GM19455 (cell line): ENCODE measurements at regions not wholly inside any gene's neighbourhood (a gene's known extent, or its start where the extent isn't known, plus 50 kb on each side); places are given as distances from the start of the nearest gene placed in this dataset.

Experiments
- ATAC-seq: cut with Tn5 transposase; IDR thresholded peaks from one replicate; pipeline ENCODE4 v1.9.1; 2021; ENCODE audit not compliant: unreplicated experiment

DNA sequence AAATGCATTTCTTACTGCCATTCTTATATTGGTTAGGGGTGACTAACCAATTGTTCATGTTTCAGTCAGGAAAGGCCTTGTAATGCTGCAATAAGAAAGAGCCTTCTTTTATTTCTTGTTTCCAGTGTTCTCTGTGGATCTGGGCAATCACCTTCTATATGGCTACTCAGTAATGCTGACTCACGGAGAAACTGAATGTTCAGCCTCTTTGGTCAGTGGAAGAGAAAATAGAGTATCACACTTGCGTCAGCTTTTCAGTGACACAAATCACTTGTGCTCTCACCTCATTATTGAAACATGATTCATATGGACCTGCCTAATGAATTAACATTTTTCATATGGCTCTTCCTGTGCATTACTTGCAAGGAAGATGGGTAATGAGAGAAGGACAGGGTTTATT lies 243.9 kb upstream of the POT1 start:
- ATAC-seq = no peak

GRCh38 chr7:125169088-125169487 lies 239.5 kb upstream of the POT1 start:
- ATAC-seq = no peak

DNA sequence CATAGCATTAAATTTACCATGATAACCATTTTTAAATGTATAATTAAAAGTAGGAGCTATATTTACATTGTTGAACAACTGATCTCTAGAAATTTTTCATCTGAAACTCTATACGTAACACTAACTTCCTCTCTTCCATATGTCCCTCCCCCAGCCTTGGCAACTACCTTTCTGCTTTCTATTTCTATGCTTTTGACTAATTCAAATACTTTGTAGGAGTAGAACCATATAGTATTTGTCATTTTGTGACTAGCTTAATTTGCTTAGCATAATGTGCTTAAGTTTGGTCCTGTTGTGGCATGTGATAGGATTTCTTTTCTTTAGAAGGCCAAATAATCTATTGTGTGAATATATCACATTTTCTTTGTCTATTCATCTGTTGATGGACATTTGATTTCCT lies 225.3 kb upstream of the POT1 start:
- no peak for ATAC-seq

- ATAC-seq = no peak
Observed at GRCh38 chr7:125149151-125149550, 219.5 kb upstream of the POT1 start.

GRCh38 chr7:125147047-125147446 lies 217.4 kb upstream of the POT1 start:
- no peak for ATAC-seq

GRCh38 chr7:125136755-125137532 lies 207.3 kb upstream of the POT1 start:
- no peak for ATAC-seq

DNA sequence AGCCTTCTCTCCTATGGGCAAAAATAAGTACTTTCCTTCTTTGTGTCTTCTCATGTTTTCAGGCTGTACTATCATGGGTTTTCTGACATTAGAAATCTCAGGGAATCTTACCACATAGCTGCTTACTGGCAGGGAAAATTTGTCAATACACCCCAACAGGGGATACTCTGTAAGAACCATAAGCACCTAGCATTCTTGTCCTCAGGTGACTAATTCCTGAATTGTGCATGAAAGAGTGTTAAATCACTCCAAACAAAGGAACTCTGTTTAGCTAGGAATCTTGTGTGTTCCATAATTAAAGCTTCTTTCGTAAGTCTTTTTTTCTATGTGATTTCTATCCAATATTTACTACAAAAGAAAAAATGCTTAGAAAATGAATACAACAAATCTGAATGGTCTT lies 206.7 kb upstream of the POT1 start:
- ATAC-seq = no peak

- no peak for ATAC-seq
Observed at GRCh38 chr7:125130173-125130572, 200.5 kb upstream of the POT1 start.

- ATAC-seq = no peak
Observed at GRCh38 chr7:125127304-125127703, 197.7 kb upstream of the POT1 start.

DNA sequence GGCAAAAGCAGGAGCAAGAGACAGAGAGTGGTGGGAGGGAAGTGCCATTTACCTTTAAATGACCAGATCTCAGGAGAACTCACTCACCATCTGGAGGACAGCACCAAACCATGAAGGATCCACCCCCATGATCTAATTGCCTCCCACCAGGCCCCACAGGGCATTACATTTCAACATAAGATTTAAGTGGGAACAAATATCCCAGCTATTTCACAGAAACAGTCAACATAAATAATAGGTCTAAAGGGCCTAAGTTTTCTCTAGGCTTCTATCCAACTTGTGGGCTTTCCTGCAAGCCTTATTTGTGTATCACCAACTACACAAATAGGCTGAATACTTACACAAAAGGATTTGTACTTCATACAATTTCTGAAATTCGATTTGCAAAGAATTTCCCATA lies 196.8 kb upstream of the POT1 start:
- ATAC-seq = no peak

- no peak for ATAC-seq
Observed at GRCh38 chr7:125125315-125125714, 195.7 kb upstream of the POT1 start.

GRCh38 chr7:125122173-125122572 lies 192.5 kb upstream of the POT1 start:
- ATAC-seq = no peak

DNA sequence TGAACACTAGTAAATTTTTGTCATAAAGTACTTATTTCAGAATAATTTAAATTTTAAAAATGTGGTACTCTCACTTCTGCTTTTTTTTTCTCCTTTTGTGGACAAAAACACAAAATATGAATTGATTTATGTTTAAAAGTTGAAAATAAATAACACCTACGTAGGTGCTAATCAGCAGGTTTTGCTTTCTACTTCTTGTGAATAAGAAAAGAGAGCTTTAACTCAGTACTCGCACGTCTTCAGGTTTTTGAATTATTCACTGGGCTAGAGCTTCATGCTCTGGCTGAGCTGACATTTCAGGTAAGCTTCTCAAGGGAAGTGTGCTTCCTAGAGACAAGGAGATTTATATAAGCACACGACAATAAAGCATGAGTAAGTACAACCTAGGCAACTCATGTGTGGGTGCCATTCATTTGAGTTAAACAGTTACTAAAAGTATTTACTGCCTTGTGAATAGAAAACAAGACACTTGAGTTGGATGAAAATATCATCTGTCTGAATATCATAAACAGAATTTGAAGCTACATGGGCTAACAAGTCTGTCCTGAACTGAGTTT lies 190.0 kb upstream of the POT1 start:
- ATAC-seq = no peak

- ATAC-seq = no peak
Observed at GRCh38 chr7:125118444-125118843, 188.8 kb upstream of the POT1 start.

DNA sequence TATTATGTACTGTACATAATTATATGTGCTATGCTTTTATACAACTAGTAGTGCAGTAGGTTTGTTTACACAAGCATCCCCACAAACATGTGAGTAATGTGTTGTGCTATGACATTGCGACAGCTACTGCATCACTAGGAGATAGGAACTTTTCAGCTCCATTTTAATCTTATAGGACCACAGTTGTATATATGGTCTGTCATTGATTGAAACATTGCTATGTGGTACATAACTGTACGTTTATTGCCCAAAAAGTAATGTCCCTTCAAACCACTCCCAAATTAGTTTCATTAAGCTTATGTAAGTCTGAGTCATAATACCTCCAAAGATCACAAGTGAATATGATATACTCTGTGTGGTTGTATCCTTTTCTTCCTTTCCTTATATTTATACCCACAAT lies 183.2 kb upstream of the POT1 start:
- no peak for ATAC-seq

DNA sequence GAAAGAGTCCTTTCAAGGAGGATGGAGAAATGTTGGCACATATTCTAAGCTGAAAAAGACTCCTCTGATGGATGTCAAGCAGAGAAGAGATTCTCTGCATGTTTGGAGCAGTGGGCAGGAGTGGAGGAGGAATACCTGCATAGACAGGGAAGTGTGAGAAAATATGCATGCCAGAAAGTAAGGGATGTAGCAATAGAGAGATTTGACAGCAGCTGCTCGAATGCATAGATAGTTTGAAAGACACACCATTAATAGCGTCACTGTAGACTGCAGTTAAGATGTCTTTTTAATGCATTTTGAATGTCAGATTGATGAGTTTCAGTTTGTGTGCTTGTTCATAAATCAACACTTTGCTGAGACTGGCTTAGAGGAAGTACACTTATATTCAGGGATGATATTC lies 169.9 kb upstream of the POT1 start:
- ATAC-seq = no peak

GRCh38 chr7:125098377-125098970 lies 168.8 kb upstream of the POT1 start:
- peak; percentile 65 for ATAC-seq

GRCh38 chr7:125090596-125090995 lies 161.0 kb upstream of the POT1 start:
- ATAC-seq = no peak

- ATAC-seq = no peak
Observed at GRCh38 chr7:125089171-125089570, 159.5 kb upstream of the POT1 start.

DNA sequence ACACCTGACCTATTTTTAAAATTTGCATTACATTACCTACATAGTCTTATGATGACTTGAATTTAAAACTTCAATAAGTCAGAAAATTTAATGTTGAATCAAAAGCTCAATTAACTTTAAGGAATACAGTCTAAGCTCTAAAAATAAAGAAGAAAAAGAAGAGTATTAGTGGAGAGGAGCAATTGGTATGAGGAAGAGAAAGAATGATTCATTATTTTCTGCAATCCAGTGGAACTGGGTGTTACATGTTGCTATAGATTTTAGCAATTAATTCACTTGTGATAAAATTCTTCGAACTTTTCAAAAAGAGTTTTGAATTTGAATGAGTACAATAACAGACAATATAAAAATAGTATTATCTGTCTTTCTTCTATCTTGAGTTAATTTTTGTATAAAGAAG lies 158.9 kb upstream of the POT1 start:
- no peak for ATAC-seq

- no peak for ATAC-seq
Observed at GRCh38 chr7:125085084-125085483, 155.5 kb upstream of the POT1 start.

DNA sequence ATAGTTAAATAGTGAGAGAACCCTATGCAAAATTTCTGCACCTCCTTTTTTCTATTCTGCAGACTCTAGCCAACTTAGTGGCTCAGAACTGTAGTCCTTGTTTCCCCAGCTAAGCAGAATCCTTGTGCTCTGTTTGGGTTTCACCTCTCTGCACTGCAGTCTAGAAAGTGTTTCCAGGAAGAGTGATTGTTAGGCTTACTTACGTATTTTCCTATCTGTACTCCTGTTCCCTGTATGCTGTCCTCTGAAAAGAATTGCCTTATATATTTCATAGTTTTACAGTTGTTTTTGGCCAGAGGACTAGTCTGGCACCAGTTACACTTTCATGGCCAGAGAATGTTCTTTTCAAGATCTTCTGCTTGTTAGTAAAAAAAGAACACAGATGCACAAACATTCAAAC lies 154.6 kb upstream of the POT1 start:
- ATAC-seq = no peak

GRCh38 chr7:125074141-125074540 lies 144.5 kb upstream of the POT1 start:
- no peak for ATAC-seq
